IPS DF 6.9 (cell line): ENCODE measurements at regions not wholly inside any gene's neighbourhood (a gene's known extent, or its start where the extent isn't known, plus 50 kb on each side); places are given as distances from the start of the nearest gene placed in this dataset.
"Not testable (repeated sequence)": the region's sequence is repeated elsewhere in the genome, so short reads cannot be mapped to it uniquely, and the experiment has no call there.

Source experiments
- DNase-seq: peaks from one replicate; pipeline ENCODE4 v3.0.0-alpha.2; 2013; ENCODE audit warnings: low read depth, low spot score
- H3K27ac ChIP-seq: one replicate; pipeline ENCODE4 v1.5.1; 2013; ENCODE audit warnings: low read length, control low read depth
- H3K27me3 ChIP-seq: 2 replicates; pipeline ENCODE4 v1.6.1; 2013; ENCODE audit warnings: mild to moderate bottlenecking, low read length; ENCODE audit not compliant: control insufficient read depth, insufficient read depth
- H3K36me3 ChIP-seq: 2 replicates; pipeline ENCODE4 v1.6.1; 2013; ENCODE audit warnings: low read length; ENCODE audit not compliant: control insufficient read depth, insufficient read depth
- H3K4me1 ChIP-seq: 2 replicates; pipeline ENCODE4 v1.6.1; 2013; ENCODE audit warnings: low read length; ENCODE audit not compliant: control insufficient read depth, insufficient read depth
- H3K4me3 ChIP-seq: 2 replicates; pipeline ENCODE4 v1.5.1; 2013; ENCODE audit warnings: mild to moderate bottlenecking, low read length
- H3K9me3 ChIP-seq: 2 replicates; pipeline ENCODE4 v1.6.1; 2013; ENCODE audit warnings: low read length, inconsistent platforms; ENCODE audit not compliant: control insufficient read depth, insufficient read depth
- WGBS: extraction: QIAGEN DNeasy Blood & Tissue Kit; methylation state at CpG from one replicate; pipeline ENCODE4 v1.1.7; 2013; ENCODE audit warnings: mixed read lengths, missing lambda C conversion rate; ENCODE audit not compliant: insufficient read length, insufficient coverage; 5-methylcytosine and 5-hydroxymethylcytosine counted together

GRCh38 chr10:81708416-81708815 lies 166.6 kb upstream of the NRG3 start:
- no peak overlapping the region for H3K4me3 ChIP-seq
- no CpG with 5 or more reads among the region's 5 CpGs for WGBS
- H3K4me1 ChIP-seq: peaks cover 2% of the 10 kb centered on the region; the same call in 1 of the 2 replicates
- H3K27me3 ChIP-seq: no peaks in the 10 kb centered on the region
- no peak overlapping the region for H3K27ac ChIP-seq
- H3K36me3 ChIP-seq: no peaks in the 10 kb centered on the region
- no peak for DNase-seq
- no peaks in the 10 kb centered on the region; the same call in 1 of the 2 replicates for H3K9me3 ChIP-seq

- Histone ChIP-seq H3K36me3 (no peaks in the 10 kb centered on the region), H3K4me3 (no peak overlapping the region), H3K9me3 (no peaks in the 10 kb centered on the region; the same call in 1 of the 2 replicates), H3K27me3 (no peaks in the 10 kb centered on the region), H3K4me1 (peaks cover 2% of the 10 kb centered on the region; the same call in 1 of the 2 replicates), H3K27ac (no peak overlapping the region)
- no CpG with 5 or more reads among the region's 2 CpGs for WGBS
- no peak for DNase-seq
These were observed 166.1 kb upstream of the NRG3 start for GRCh38 chr10:81708929-81709328.

- no peaks in the 10 kb centered on the region for H3K36me3 ChIP-seq
- DNase-seq: no peak
- no peaks in the 10 kb centered on the region for H3K4me1 ChIP-seq
These were observed 152.6 kb upstream of the NRG3 start for GRCh38 chr10:81722399-81722798.

GRCh38 chr10:81724431-81724830 lies 150.6 kb upstream of the NRG3 start:
- Histone ChIP-seq H3K27me3 (no peaks in the 10 kb centered on the region), H3K9me3 (no peaks in the 10 kb centered on the region), H3K27ac (no peak overlapping the region), H3K36me3 (no peaks in the 10 kb centered on the region), H3K4me3 (no peak overlapping the region), H3K4me1 (peaks cover 2% of the 10 kb centered on the region)
- DNase-seq: no peak

More at GRCh38 chr10:81722399-81722798, 152.6 kb upstream of the NRG3 start:
- Histone ChIP-seq H3K27me3 (no peaks in the 10 kb centered on the region), H3K27ac (no peak overlapping the region), H3K9me3 (no peaks in the 10 kb centered on the region), H3K4me3 (no peak overlapping the region)
- no CpG with 5 or more reads among the region's 1 CpG for WGBS

GRCh38 chr10:81725851-81726250 lies 149.1 kb upstream of the NRG3 start:
- WGBS: no CpG with 5 or more reads among the region's 1 CpG
- DNase-seq: no peak

GRCh38 chr10:81728692-81729091 lies 146.3 kb upstream of the NRG3 start:
- H3K9me3 ChIP-seq: no peaks in the 10 kb centered on the region
- H3K4me3 ChIP-seq: no peak overlapping the region
- peaks cover 2% of the 10 kb centered on the region for H3K4me1 ChIP-seq
- no CpG with 5 or more reads among the region's 1 CpG for WGBS
- H3K36me3 ChIP-seq: no peaks in the 10 kb centered on the region
- no peak overlapping the region for H3K27ac ChIP-seq
- DNase-seq: no peak
- H3K27me3 ChIP-seq: no peaks in the 10 kb centered on the region

More at GRCh38 chr10:81725851-81726250, 149.1 kb upstream of the NRG3 start:
- H3K27me3 ChIP-seq: no peaks in the 10 kb centered on the region
- no peaks in the 10 kb centered on the region for H3K36me3 ChIP-seq
- H3K27ac ChIP-seq: no peak overlapping the region
- H3K9me3 ChIP-seq: no peaks in the 10 kb centered on the region
- peaks cover 2% of the 10 kb centered on the region for H3K4me1 ChIP-seq
- H3K4me3 ChIP-seq: no peak overlapping the region

- DNase-seq: no peak
- Histone ChIP-seq H3K27me3 (no peaks in the 10 kb centered on the region), H3K9me3 (no peaks in the 10 kb centered on the region), H3K4me1 (peaks cover 2% of the 10 kb centered on the region), H3K36me3 (no peaks in the 10 kb centered on the region), H3K4me3 (no peak overlapping the region), H3K27ac (no peak overlapping the region)
- WGBS: no CpG with 5 or more reads among the region's 1 CpG
These were observed 144.1 kb upstream of the NRG3 start for GRCh38 chr10:81730891-81731290.

GRCh38 chr10:81733542-81733941 lies 141.5 kb upstream of the NRG3 start:
- H3K4me3 ChIP-seq: no peak overlapping the region
- DNase-seq: no peak
- H3K36me3 ChIP-seq: no peaks in the 10 kb centered on the region
- no CpG with 5 or more reads among the region's 1 CpG for WGBS
- no peaks in the 10 kb centered on the region for H3K9me3 ChIP-seq
- H3K4me1 ChIP-seq: peaks cover under 1% of the 10 kb centered on the region
- H3K27ac ChIP-seq: no peak overlapping the region
- no peaks in the 10 kb centered on the region for H3K27me3 ChIP-seq

- DNase-seq: not testable (repeated sequence)
- no CpG with 5 or more reads among the region's 9 CpGs for WGBS
These were observed 139.8 kb upstream of the NRG3 start for GRCh38 chr10:81735167-81735566.

GRCh38 chr10:81759111-81759510 lies 115.9 kb upstream of the NRG3 start:
- H3K9me3 ChIP-seq: no peaks in the 10 kb centered on the region
- H3K4me3 ChIP-seq: no peak overlapping the region
- no peak overlapping the region for H3K27ac ChIP-seq
- DNase-seq: no peak
- no peaks in the 10 kb centered on the region for H3K4me1 ChIP-seq
- no peaks in the 10 kb centered on the region for H3K36me3 ChIP-seq
- WGBS: no CpG with 5 or more reads among the region's 2 CpGs
- no peaks in the 10 kb centered on the region for H3K27me3 ChIP-seq

More at GRCh38 chr10:81735167-81735566, 139.8 kb upstream of the NRG3 start:
- not testable (repeated sequence) for H3K27me3 ChIP-seq, H3K4me1 ChIP-seq, H3K27ac ChIP-seq, H3K4me3 ChIP-seq, H3K9me3 ChIP-seq, H3K36me3 ChIP-seq

GRCh38 chr10:81784111-81784597 lies 90.8 kb upstream of the NRG3 start:
- H3K4me3 ChIP-seq: no peak overlapping the region
- peaks cover 1% of the 10 kb centered on the region; the same call in 1 of the 2 replicates for H3K9me3 ChIP-seq
- peaks cover 4% of the 10 kb centered on the region; the same call in 1 of the 2 replicates for H3K36me3 ChIP-seq
- no peaks in the 10 kb centered on the region for H3K4me1 ChIP-seq
- no peaks in the 10 kb centered on the region for H3K27me3 ChIP-seq
- DNase-seq: no peak
- H3K27ac ChIP-seq: no peak overlapping the region
- no CpG with 5 or more reads among the region's 31 CpGs for WGBS
